EL (cell line): ENCODE measurements at regions not wholly inside any gene's neighbourhood (a gene's known extent, or its start where the extent isn't known, plus 50 kb on each side); places are given as distances from the start of the nearest gene placed in this dataset.

Experiments used
- DNase-seq: peaks from one replicate; pipeline ENCODE4 v3.0.0-alpha.2; 2016

- DNase-seq: peak; percentile 17
Observed at GRCh38 chr7:115707258-115708012, 323.1 kb downstream of the TFEC start.

- DNase-seq: no peak
Observed at GRCh38 chr7:115704884-115705283, 325.7 kb downstream of the TFEC start.

DNA sequence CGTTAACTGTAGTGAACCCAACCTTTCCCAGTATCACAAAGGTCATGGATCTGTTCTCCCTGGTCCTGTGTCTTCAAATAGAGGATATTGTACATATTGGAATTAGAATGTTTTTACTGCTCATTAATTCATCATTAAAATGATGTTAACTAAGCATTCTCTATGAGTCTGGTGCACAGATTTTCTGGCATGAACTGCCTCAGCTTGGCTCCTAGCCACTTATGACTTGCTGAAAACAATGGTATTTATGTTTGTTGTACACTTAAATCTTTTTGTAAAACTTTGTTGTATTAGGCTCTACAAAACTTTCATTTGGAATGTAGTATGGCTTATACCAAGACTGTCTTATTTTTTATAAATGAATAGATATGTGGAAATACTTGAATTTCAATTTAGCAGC lies 329.4 kb downstream of the TFEC start:
- DNase-seq: no peak

DNA sequence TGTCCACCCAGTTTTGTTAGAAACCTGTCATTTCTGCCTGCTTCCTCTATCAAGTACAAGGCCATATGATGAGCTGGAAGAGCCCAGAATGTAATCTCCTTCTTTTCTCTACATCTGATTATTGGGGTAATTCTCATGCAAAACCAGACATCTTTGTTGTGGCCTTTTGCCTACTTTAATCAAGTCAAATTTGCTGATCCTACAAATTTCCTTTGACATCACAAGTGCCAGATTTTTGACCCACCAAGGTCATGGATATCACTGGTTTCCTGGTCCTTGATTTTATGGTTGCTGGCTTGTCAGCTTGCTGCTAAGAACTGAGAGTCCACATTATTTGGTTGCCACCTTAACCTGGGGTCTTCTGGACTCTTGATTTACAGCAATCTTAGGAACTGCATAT lies 336.1 kb downstream of the TFEC start:
- DNase-seq: no peak

- DNase-seq: no peak
Observed at GRCh38 chr7:115693779-115694178, 336.8 kb downstream of the TFEC start.

- no peak for DNase-seq
Observed at GRCh38 chr7:115689941-115690340, 340.6 kb downstream of the TFEC start.

- no peak for DNase-seq
Observed at GRCh38 chr7:115683093-115683492, 347.5 kb downstream of the TFEC start.

DNA sequence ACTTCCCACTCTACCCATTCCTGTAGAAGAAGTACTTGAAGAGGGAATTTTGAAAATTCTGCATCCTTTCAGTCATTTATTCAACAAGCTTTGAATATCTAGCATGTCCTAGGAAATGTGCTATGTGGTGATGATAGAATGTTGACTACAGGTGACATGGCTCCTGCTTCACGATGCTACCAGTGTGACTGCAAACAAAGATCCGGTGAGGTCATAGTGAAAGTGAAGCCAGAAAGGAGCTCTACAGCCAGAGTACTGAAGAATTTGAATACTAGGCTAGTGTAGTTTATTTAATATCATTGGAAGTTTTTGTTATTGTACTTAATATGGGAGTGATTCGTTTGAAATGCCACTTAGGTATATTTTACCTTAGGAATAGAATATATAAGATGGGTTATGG lies 348.1 kb downstream of the TFEC start:
- no peak for DNase-seq

- no peak for DNase-seq
Observed at GRCh38 chr7:115680921-115681320, 349.6 kb downstream of the TFEC start.

GRCh38 chr7:115679976-115680375 lies 350.6 kb downstream of the TFEC start:
- DNase-seq: peak; percentile 44

- DNase-seq: no peak
Observed at GRCh38 chr7:115679423-115679822, 351.1 kb downstream of the TFEC start.

- DNase-seq: peak; percentile 67
Observed at GRCh38 chr7:115678086-115678982, 352.2 kb downstream of the TFEC start.

DNA sequence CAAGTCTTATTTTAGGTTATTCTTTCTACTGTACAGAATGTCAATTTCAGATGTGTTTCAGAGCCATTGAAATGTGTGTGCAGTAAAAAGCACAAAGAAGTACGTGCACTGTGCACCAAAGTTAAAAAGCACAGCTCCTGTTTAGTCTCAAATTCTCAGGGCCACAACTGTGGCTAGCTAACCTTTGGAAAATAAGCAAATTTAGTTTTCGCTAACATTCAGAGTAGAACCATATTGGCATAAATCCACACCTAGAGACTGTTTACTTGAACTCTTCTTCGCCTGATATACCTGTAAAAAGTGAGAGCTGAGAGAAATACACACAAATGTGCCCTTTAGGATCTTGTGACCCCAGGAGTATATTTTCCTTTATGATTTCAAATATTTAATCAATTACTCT lies 353.9 kb downstream of the TFEC start:
- no peak for DNase-seq

DNA sequence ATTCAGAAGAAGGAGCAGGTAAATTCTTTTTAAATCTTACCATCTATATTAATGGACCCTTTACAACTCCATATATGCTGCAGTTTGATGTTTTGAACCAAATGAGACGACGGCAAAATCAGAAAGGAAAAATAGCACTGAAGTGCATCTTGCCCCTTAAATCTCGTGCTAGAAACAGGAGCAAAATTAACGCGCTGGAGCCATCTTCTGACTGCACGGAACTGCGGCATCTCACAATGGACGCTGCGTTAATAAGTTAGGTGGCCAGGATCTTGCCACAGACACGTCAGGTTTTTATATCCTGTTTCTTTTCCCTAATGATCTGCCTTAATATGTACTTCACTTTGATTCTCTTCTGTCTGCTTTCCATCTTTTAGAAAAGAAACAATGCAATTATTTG lies 354.5 kb downstream of the TFEC start:
- peak; percentile 27 for DNase-seq

DNA sequence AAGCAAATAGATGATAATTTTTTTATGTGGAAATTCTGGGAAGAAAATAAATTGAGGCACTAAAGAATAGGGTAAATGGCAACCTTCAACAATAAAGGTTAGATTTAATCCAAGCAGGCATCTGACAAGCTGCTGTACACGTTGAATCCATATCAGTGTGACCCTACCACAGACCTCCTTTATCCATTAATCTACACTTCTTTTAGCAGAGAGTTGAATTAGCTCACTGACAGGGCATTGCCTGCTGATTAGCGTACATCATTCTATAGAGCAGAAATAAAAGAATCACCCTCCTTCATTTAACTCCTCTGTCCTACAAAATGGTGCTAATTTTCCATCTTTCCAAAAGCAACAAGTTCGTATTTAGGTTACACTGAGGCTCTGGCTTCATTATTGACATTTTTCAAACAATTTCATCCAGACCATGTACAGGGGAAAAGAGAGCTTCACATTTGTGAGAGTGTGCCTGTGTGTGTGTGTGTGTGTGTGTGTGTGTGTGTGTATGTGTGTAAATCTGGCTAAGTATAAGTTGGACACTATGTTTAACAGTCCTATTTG lies 356.0 kb downstream of the TFEC start:
- DNase-seq: no peak

- DNase-seq: peak; percentile 55
Observed at GRCh38 chr7:115672024-115672423, 358.5 kb downstream of the TFEC start.

GRCh38 chr7:115662676-115663075 lies 367.9 kb downstream of the TFEC start:
- peak; percentile 5 for DNase-seq

DNA sequence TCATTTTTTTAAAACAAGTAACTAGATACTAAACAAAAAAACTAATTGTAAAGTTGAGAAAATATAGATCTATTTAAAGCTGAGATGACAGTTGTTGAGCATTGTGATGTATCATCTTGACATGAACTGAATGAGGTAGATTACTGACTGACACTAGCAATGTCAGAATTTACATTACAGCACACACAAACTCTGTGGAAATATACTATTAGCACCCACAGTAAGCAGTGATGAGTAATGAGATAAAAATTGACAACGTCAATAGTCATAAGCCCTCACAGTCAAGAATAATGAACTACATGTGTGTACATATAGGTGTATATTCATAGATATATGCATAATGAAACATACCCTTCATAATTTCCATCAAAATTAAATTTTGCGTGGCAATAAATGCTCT lies 368.4 kb downstream of the TFEC start:
- DNase-seq: peak; percentile 58

GRCh38 chr7:115658223-115658622 lies 372.3 kb downstream of the TFEC start:
- DNase-seq: no peak

- peak; percentile 47 for DNase-seq
Observed at GRCh38 chr7:115654384-115655214, 376.0 kb downstream of the TFEC start.

DNA sequence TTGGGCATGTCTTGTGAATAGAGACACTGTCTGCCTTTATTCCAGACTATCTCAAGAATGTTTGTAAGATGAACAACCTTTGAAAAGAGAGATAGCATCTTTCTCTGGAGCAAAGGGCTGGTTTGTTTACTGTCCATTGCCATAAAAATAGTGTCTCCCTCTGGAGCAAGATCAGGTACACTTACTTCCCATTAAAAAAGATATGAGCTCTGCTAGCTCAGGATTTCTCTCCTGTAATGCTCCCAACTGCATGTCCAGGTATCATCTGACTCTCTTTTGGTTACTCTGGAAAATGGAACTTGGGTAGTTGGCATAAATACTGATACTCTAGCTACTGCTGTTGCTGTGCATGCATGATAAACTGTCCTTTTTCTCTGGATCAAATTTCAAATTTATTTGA lies 381.1 kb downstream of the TFEC start:
- no peak for DNase-seq

DNA sequence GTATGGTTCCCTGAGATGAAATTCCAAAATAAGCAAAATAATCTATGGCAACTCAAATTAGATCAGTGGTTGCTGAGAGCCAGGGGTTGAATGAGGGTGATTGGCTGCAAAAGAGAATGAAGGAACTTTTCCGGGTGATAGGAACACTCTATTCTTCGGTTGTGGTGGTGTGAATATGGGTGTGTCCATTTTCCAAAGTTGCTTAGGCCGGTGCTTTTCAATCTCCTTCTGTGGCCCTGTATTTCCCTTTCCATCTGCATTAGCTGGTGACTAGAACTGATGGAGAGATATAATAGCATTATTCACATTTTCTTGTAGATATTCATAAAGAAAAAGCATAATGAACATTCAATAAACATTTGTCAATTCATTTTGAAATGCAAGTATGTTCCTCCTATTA lies 382.9 kb downstream of the TFEC start:
- DNase-seq: no peak

GRCh38 chr7:115642194-115642593 lies 388.4 kb downstream of the TFEC start:
- no peak for DNase-seq
